HG02763 (cell line): ENCODE measurements at regions not wholly inside any gene's neighbourhood (a gene's known extent, or its start where the extent isn't known, plus 50 kb on each side); places are given as distances from the start of the nearest gene placed in this dataset.
"Not testable (repeated sequence)": the region's sequence is repeated elsewhere in the genome, so short reads cannot be mapped to it uniquely, and the experiment has no call there.

ENCODE experiments used
- ATAC-seq: cut with Tn5 transposase; IDR thresholded peaks from one replicate; pipeline ENCODE4 v1.9.1; 2021; ENCODE audit warnings: mild to moderate bottlenecking, moderate library complexity; ENCODE audit not compliant: unreplicated experiment

DNA sequence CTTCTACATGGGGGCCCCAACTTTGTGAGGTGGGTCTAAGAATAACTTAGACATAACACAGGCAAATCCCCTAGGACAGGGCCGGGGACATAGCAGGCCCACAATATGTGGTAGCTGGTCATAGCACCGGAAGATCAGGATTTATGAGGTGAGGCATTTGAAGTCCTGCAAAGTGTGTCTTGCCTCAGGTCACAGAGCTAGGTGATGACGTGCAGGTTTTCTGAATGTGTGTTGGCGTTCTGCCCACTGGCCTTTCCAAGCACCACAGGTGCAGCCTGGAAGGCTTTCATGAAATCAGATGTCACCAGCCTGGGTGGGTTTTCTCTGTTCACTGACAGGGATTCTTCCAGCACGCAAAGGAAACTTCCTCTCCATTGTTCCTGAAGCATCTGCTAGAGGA lies 119.1 kb downstream of the LRATD1 start:
- ATAC-seq, result no peak

- no peak for ATAC-seq
These were observed 119.8 kb downstream of the LRATD1 start for GRCh38 chr2:14752295-14752694.

- ATAC-seq, result no peak
These were observed 123.6 kb downstream of the LRATD1 start for GRCh38 chr2:14756122-14756541.

DNA sequence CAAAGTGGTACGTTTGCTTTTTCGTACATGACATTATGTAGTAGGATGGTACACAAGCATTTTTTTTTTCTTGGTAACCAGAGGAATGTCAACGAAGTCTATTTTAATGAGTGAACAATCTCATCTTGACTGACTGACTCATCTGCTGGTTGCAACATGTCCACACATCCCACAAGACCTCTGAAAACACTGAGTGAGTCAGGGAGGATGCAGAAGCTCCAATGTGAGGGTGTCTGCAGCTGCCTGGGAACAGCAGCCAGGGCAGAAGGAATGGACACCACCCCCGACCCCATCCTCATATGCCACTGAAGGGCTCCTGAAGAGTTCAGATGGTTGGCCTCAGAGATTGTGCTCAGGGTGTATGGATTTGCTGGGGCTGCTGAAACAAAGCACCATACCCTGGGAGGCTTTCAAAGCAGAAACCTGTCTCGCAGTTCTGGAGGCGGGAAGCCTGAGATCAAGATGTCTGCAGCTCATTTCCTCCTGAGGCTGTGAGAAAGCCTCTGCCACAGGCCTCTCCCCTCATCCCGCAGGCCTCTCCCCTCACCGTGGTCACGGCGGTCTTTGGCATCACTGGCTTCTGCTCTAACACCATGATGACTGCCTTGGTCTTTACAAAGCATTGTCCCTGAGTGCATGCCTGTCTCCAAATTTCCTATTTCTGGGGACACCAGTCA lies 124.6 kb downstream of the LRATD1 start:
- ATAC-seq, result no peak

- ATAC-seq, result no peak
These were observed 126.6 kb downstream of the LRATD1 start for GRCh38 chr2:14759082-14759481.

GRCh38 chr2:14760169-14760568 lies 127.7 kb downstream of the LRATD1 start:
- no peak for ATAC-seq

DNA sequence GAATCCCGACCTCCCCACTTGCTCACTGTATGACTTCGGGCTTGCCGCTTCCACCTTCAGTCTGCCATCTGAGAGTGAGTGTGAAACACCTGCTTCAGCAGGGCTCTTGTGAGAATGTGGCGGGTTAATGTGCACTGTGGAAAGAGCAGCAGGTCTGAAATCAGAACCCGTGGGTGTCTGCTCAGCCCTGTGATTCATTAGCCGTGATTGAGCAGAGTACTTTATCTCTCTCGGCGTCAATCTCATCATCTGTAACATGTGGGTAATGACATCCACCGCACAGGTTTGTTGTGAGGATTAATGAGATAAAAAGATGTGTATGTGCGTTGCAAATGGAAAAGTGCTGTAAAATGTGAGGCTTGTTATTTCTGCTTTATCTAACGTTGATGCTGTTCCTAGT lies 128.6 kb downstream of the LRATD1 start:
- no peak for ATAC-seq

- no peak for ATAC-seq
These were observed 141.2 kb downstream of the LRATD1 start for GRCh38 chr2:14773696-14774095.

GRCh38 chr2:14774436-14774968 lies 142.0 kb downstream of the LRATD1 start:
- no peak for ATAC-seq

DNA sequence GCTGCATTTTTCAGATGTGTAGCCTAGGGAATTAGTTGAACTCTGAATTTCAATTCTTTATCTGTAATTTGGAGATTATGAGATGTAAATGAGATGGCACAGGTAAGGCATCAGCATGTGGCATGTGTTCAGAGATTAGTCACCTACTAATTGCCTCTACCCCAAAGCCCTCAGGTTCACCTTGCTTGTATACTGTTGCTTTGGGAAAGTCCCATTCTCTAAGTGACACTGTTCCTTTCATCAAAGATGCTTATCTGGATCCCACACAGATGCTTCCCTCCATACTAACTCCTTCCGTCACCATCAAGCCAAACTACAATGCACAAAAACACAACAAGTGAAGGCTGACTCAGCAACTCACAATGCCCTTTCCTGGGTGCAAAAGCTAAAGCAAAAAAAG lies 143.7 kb downstream of the LRATD1 start:
- no peak for ATAC-seq

DNA sequence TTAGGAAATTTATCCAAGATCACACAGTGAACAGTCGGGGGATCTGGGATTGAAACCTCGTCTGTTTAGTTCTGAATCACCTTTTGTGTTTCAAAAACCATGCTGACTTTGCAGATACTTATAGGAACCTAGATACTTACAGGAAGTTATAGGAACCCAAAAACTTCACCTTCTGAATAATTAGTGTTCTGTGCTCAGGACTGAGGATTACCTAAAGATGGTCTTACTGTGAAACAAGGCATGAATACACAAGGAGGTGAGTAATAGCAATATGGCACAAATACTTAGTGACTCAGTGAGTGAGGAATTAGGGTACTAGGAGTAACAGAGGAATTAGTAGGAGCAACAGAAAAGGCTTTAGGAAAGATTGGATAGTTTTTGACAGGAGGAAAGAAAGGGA lies 145.5 kb downstream of the LRATD1 start:
- no peak for ATAC-seq

DNA sequence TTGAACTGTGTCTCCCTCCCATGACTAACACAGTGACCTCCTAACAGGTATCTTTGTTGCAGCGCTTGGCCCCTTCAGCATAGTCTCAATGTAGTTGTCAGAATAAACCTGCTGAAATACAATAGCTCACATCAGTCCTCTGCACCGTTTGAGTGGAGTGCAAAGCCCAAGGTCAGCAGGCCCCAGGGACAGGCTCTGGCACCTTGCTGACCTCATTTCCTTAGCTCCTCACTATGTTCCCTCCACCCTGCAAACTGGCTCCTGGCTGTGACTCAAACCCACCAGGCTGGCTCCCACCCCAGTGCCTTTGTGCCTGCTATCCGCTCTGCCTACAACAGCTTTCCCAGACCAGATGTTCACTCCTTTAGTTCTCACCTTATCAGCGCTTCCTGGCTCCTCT lies 146.7 kb downstream of the LRATD1 start:
- no peak for ATAC-seq

- no peak for ATAC-seq
These were observed 148.6 kb downstream of the LRATD1 start for GRCh38 chr2:14781142-14781541.

GRCh38 chr2:14788814-14789213 lies 156.3 kb downstream of the LRATD1 start:
- not testable (repeated sequence) for ATAC-seq

GRCh38 chr2:14790041-14790640 lies 157.6 kb downstream of the LRATD1 start:
- ATAC-seq, result no peak

GRCh38 chr2:14803994-14804393 lies 171.5 kb downstream of the LRATD1 start:
- ATAC-seq, result no peak

DNA sequence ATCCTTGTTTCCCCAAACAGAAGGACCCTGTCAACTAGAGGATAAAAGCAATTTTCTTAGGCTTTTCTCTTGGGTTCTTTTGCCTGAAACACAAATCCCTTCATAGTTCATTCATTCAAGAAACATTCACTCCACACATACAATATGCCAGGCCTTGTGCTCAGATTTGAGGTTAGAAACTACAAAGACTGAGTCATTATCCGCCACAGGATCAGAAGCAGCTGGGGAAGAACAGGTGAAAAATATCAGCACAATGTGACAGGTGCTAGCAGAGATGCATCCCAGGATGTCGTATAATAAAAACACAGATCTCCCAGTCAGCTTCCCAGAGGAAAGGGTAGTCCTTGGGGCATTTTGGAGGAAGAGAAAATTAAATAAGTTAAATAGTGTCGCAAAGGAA lies 172.4 kb downstream of the LRATD1 start:
- ATAC-seq, result no peak

DNA sequence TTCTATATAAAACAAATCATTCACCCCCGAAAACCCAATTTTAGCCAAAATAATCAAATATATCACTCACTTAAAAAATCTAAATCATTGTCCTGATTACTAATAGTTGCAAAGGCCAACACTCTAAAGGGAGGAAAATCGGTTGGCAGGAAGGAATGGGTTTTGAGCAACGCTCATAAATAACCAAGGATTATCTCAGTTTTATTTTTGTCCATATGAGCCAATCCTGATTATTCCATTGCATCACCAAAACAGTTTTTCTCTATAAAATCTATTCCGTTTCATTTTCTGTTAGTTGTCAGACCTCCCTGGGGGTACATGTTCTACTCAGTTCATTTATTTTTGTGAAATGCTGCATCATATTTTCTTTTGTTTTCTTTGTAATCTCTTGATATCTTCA lies 174.1 kb downstream of the LRATD1 start:
- no peak for ATAC-seq

- no peak for ATAC-seq
These were observed 182.7 kb downstream of the LRATD1 start for GRCh38 chr2:14815201-14815600.

DNA sequence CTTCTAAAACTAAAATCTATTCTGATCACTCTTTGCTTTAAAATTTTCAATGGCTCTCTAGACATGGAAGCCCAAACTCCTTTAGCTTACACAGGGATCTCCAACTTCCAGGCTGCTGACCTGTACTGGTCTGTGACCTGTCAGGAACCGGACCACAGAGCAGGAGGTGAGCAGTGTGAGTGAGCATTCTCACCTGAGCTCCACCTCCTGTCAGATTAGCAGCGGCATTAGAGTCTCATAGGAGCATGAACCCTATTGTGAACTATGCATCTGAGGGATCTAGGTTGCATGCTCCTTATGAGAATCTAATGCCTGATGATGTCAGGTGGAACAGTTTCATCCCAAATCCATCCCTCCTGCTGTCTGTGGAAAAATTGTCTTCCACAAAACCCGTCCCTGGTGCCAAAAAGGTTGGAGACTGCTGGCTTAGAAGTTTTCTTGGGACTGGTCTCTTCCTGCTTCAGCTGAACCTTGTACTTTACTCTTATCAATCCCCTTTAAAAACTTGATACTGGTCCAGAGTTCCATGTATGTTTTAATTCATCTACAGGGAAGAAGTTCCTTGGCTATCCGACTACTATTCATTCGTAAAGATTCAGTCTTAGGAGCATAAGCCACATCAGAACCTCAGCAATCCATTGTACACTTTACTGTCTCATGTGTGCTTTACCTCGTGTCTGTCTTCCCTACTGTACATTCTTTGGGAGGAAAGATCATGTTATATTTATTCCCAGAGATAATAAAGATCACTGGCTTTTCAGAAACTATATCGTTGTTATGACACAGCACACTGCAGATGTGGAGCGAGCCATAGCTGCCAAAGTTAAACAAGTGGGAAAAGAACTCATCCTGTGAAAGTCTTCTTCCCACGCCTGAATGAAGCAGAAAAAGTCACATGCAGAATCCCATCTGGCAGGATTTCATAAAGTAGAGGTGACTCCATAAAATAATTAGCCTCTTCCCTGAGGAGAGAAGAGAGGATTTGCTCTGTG lies 183.8 kb downstream of the LRATD1 start:
- ATAC-seq, result no peak

DNA sequence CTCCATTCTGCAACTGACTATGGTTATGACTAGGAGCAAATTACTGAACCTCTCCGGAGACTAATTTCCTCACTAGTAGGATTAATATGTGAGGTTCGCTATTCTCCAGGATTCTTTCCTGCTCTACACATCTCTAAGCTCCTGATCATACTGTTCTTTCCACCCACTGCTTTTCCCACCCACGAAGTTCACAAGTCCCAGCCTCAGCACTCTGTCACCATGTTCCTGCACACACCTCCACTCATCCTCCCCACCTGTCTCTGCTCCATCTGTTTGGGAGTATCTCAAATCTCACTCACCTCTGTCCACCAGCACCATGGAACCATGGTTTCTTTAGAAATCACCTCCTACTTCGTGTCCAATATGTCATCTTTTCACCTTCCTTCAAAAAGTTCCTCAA lies 185.3 kb downstream of the LRATD1 start:
- no peak for ATAC-seq
